HL-60 (cell line): ENCODE measurements at regions not wholly inside any gene's neighbourhood (a gene's known extent, or its start where the extent isn't known, plus 50 kb on each side); places are given as distances from the start of the nearest gene placed in this dataset.
"Not testable (repeated sequence)": the region's sequence is repeated elsewhere in the genome, so short reads cannot be mapped to it uniquely, and the experiment has no call there.

Experiments used
- POLR2AphosphoS5 ChIP-seq: IDR thresholded peaks from 2 replicates; pipeline ENCODE4 v1.6.1; 2012; ENCODE audit warnings: low read depth
- TF ChIP-seq, protein P1 (sequence below): IDR thresholded peaks from one replicate; pipeline ENCODE4 v1.5.1; 2011; ENCODE audit warnings: low read length, control low read depth, inconsistent platforms; ENCODE audit not compliant: insufficient read depth

- TF ChIP-seq, protein P1, sequence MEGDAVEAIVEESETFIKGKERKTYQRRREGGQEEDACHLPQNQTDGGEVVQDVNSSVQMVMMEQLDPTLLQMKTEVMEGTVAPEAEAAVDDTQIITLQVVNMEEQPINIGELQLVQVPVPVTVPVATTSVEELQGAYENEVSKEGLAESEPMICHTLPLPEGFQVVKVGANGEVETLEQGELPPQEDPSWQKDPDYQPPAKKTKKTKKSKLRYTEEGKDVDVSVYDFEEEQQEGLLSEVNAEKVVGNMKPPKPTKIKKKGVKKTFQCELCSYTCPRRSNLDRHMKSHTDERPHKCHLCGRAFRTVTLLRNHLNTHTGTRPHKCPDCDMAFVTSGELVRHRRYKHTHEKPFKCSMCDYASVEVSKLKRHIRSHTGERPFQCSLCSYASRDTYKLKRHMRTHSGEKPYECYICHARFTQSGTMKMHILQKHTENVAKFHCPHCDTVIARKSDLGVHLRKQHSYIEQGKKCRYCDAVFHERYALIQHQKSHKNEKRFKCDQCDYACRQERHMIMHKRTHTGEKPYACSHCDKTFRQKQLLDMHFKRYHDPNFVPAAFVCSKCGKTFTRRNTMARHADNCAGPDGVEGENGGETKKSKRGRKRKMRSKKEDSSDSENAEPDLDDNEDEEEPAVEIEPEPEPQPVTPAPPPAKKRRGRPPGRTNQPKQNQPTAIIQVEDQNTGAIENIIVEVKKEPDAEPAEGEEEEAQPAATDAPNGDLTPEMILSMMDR, result not testable (repeated sequence)
- TF ChIP-seq POLR2AphosphoS5, result not testable (repeated sequence)
Measured at GRCh38 chr9:81811688-81812087, 116.5 kb upstream of the SPATA31D4 start.
